AG09319 (cell line): ENCODE measurements at regions not wholly inside any gene's neighbourhood (a gene's known extent, or its start where the extent isn't known, plus 50 kb on each side); places are given as distances from the start of the nearest gene placed in this dataset.

ENCODE experiments used
- DNase-seq: peaks from one replicate; pipeline ENCODE4 v3.0.0-alpha.2; 2010; ENCODE audit warnings: low read depth; ENCODE audit errors: extremely low read depth
- TF ChIP-seq, protein P1 (sequence below): IDR thresholded peaks from 2 replicates; pipeline ENCODE4 v1.5.1; 2011; ENCODE audit warnings: low read depth, mild to moderate bottlenecking, inconsistent platforms, low read length, moderate library complexity

DNA sequence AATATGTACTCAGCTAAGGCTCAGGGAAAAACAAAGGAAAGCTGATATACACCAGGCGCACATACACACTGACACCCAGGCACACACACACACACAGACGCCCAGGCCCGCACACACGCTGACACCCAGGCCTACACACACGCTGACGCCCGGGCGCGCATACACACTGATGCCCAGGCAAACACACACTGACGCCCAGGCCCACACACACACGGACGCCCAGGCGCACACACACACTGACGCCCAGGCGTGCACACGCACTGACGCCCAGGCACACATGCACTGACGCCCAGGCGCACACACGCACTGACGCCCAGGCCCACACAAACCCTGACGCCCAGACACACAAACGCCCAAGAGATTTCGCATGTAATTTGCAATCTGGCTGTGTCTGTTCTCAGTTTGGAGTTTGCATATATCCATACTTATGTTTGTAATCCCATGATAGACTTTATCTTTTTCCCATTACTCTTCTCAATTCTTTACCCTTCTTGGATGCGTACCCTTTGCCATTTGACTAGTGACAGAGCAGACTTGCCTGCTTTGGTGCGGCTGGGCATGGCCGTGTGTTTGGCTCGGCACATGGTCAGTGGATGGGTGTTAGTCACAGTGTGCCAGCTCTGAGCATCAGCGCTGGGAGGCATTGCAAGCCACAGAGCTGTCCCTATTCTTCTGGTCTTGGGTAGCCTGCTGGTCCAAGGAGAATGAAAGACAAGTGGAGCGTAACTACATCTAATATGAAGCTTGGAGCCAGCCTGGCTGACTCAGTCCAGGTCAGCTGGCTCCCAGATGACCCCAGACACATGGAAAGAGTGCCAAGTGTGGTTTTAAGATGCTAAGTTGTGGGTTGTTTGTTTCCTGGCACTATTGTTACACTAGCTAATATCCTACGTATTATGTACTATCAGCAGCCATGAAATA, 632.4 kb upstream of the ZFP42 start:
- TF ChIP-seq, protein P1, sequence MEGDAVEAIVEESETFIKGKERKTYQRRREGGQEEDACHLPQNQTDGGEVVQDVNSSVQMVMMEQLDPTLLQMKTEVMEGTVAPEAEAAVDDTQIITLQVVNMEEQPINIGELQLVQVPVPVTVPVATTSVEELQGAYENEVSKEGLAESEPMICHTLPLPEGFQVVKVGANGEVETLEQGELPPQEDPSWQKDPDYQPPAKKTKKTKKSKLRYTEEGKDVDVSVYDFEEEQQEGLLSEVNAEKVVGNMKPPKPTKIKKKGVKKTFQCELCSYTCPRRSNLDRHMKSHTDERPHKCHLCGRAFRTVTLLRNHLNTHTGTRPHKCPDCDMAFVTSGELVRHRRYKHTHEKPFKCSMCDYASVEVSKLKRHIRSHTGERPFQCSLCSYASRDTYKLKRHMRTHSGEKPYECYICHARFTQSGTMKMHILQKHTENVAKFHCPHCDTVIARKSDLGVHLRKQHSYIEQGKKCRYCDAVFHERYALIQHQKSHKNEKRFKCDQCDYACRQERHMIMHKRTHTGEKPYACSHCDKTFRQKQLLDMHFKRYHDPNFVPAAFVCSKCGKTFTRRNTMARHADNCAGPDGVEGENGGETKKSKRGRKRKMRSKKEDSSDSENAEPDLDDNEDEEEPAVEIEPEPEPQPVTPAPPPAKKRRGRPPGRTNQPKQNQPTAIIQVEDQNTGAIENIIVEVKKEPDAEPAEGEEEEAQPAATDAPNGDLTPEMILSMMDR = no peak
- DNase-seq = no peak

DNA sequence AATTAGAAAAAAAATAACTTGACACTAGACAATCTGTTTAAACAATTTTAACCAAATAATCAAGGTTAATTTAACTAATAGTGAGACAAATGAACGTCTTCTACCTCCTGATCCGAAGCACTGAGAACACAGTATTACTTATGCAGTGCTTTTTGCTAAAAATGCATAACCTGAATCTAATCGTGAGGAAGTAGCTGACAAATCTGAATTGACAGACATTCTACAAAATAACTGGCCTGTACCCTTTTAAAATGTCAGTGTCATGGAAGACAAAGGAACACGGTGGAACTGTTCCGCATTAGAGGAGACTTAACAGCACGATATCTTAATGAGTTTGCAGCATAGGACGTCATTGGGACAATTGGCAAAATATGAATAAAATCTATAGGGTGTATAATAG, 631.2 kb upstream of the ZFP42 start:
- TF ChIP-seq, protein P1 = no peak
- DNase-seq = no peak

DNA sequence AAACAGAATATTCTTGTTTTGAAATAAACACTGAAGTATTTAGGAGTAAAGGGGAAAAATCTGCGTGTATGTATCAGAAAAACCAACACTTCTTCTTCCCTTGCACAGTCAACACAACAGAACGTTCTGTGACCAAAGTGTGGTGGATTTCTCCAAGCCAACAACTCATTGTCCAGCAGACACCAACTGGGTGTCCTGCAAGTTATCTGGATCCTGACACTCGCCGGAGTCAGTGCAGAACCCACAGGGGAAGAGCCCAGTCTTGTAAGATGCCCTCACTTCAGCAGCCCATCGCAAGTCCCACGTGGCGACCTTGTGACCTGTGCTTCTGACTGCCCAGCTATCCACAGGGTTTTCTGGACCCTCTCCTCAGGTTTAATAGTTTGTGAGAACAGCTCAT, 630.7 kb upstream of the ZFP42 start:
- DNase-seq = no peak
- TF ChIP-seq, protein P1 = no peak

DNA sequence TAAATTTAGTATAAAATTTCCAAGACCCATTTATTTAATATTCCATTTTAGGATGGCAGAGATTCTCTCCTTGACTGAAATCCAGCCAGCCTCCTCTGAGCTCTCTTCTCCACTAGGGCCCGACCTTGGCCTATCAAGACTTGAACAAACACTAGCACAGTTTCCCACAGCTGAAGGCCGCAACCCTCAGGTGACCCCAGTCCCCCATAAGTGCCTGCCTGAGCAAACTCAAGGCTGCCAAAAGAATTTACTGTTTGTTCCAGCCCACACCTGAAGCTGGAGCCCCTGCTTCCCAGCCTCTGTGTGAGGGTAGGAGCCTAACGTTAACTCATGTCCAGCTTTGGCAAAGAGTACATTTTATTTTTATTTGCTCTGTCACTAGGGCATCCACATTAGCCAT, 629.0 kb upstream of the ZFP42 start:
- no peak for DNase-seq
- TF ChIP-seq, protein P1 = no peak

DNA sequence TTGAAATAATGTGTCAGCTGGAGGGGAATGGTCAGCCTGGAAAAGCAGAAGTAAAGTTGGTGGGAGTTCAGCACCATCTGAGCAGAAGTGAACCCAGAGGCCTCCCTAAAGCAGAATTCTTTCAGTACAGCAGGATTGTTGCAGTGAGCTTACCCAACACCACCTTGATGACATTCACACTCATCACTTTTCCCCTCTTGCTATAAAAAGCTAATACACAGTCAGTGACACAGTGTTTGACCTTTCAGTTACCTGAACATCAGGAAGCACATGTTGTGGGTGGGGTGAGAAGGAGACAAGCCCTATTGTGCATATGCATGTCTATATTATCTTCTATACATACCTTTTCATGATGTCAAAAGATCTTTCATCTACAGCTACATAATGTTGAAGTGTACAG, 624.7 kb upstream of the ZFP42 start:
- no peak for DNase-seq
- TF ChIP-seq, protein P1 = no peak

DNA sequence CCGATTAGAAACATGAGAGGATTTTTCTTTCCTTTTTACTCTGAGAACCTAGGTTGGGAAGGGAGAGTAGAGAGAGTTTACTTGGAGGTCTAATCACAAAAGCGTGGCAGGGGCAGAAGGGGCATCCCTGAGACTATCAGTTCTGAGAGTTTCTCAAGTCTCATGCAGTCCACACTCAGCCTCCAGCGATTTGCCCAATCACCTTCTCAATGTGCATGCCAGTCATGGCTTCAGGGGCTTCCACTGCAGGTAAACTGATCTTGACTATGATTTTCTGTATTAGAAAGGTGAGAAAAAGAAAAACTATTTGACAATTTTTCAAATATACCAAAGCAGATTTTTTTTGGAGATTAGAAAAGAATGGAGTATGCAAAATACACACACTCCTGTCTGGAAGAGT, 617.1 kb upstream of the ZFP42 start:
- TF ChIP-seq, protein P1 = no peak
- no peak for DNase-seq

DNA sequence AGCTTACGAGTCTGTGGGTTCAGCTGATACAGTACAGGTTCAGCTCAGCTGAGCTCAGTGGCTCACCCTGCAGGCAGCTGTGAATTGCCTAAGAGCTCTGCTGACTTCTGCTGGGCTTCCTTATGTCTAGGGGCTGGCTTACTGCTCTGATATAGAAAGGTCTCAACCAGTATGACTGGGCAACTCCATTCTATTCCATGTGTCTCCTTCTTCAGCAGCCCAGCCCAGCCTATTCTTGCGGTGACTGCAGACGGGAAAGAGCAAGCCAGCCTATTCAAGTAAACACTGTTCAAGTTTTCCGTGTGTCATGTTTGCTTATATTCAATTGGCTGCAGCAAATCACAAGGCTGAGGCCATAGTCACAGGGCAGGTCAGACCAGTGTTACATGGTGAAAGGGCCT, 615.4 kb upstream of the ZFP42 start:
- no peak for DNase-seq
- TF ChIP-seq, protein P1 = peak; percentile 18
